Retinal pigment epithelial cell (primary cell): ENCODE measurements at regions not wholly inside any gene's neighbourhood (a gene's known extent, or its start where the extent isn't known, plus 50 kb on each side); places are given as distances from the start of the nearest gene placed in this dataset.

Experiments used
- DNase-seq: peaks from one replicate; pipeline ENCODE4 v3.0.0-alpha.2; 2010; ENCODE audit warnings: low read depth
- H3K4me3 ChIP-seq: 2 replicates; pipeline ENCODE4 v1.5.1; 2011; ENCODE audit warnings: mild to moderate bottlenecking, low read length, control low read depth, moderate library complexity
- TF ChIP-seq, protein P1 (sequence below): conservative IDR thresholded peaks from 2 replicates; pipeline ENCODE4 v1.5.1; 2011; ENCODE audit warnings: low read depth, low read length, control low read depth, inconsistent platforms

DNA sequence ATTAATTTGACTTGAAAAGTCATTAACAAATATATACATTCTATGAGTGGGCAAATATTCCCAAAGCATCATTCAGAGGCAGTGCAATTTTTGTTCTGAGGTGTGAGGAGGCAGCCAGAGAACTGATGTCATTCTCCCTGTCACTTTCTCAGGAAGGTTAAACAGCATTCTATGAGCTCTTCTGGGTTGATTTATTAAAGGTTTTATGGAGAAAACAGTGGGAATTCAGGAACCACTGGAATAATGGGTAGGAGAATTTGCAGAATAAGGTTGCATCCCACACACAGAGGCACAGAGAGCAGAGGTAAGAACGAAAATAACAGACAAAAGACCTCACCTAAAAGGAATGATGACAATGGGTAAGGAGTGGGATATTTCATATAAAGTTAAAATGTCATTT, 860.6 kb downstream of the TFAP2A start:
- no peak overlapping the region for H3K4me3 ChIP-seq
- DNase-seq: no peak
- TF ChIP-seq, protein P1, sequence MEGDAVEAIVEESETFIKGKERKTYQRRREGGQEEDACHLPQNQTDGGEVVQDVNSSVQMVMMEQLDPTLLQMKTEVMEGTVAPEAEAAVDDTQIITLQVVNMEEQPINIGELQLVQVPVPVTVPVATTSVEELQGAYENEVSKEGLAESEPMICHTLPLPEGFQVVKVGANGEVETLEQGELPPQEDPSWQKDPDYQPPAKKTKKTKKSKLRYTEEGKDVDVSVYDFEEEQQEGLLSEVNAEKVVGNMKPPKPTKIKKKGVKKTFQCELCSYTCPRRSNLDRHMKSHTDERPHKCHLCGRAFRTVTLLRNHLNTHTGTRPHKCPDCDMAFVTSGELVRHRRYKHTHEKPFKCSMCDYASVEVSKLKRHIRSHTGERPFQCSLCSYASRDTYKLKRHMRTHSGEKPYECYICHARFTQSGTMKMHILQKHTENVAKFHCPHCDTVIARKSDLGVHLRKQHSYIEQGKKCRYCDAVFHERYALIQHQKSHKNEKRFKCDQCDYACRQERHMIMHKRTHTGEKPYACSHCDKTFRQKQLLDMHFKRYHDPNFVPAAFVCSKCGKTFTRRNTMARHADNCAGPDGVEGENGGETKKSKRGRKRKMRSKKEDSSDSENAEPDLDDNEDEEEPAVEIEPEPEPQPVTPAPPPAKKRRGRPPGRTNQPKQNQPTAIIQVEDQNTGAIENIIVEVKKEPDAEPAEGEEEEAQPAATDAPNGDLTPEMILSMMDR: no peak

DNA sequence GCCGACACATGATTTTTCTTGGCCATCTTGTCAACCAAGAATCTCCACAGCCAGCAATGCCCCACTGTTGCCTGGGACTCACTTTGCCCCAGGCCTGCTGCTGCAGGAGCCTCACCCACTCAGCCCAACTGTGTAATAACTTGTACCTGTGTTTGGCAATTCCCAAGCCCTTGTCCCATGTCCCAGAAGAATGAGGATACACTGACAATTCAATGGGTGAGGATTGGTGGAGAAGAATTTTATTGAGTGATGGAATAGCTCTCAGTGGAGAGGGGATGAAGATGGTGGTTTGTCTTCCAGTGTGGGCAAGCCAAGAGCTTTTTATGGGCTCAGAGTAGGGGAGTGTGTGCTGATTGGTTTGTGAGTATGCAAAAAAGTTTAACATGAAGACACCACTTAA, 861.9 kb downstream of the TFAP2A start:
- H3K4me3 ChIP-seq: no peak overlapping the region
- TF ChIP-seq, protein P1: no peak
- DNase-seq: no peak

DNA sequence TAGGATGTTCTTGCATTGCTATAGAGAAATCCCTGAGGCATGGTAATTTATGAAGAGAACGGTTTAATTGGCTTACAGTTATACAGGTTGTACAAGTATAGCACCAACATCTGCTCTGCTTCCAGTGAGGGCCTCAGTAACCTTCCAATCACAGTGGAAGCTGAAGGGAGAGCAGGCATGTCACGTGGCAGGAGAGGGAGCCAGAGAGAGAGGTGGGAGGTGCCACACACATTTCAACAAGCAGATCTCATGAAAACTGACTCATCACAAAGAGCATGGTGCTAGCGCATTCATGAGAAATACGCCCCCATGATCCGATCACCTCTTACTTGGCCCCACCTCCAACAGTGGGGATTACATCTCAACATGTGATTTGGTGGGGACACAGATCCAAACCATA, 871.2 kb downstream of the TFAP2A start:
- H3K4me3 ChIP-seq: no peak overlapping the region
- TF ChIP-seq, protein P1: no peak
- DNase-seq: no peak

DNA sequence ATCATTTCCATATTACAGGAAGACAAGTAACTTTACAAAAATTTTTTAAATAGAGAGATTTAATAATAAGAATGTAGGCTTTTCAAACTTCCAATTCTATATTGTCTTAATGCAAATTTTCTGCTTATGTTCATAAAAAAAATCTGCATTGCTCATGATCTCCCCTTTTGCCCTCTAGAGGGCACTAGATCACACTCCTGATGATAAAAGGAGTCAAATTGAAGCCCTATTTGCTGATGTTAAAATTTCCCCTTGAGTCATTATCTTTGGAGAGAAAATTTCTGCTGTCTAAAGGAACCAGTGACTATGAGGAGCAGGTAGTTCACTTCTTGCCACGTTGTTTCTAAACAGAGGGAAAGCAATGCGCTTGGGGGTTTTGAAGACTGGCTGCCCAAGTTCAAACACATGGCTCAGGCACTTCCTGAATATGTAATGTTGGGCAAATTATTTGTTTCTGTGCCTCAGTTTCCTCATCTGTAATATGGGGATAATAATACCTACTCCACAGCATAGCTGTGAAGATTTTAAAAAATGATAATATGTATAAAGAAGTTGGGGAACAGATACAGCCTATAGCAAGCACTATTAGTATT, 874.2 kb downstream of the TFAP2A start:
- no peak overlapping the region for H3K4me3 ChIP-seq
- DNase-seq: no peak
- TF ChIP-seq, protein P1: peak; percentile 73

DNA sequence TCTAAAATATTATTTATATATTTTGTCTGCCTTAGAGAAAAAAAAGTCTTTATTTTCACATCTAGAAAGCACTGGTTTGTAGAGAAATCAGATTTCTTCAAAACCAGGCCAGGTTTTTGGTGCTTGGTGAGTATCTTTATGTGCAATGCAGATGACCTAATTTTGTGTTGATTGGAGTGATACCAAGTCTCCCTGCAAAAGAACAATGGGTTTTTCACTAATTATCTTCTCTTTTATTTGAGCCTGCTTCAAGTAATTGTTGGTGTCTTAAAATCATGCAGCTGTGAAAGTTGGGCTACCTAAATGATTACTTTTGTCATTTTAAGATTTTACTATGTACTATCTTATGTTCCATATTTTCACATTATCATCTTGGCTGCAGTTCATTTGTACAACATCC, 874.7 kb downstream of the TFAP2A start:
- TF ChIP-seq, protein P1: no peak
- DNase-seq: no peak

DNA sequence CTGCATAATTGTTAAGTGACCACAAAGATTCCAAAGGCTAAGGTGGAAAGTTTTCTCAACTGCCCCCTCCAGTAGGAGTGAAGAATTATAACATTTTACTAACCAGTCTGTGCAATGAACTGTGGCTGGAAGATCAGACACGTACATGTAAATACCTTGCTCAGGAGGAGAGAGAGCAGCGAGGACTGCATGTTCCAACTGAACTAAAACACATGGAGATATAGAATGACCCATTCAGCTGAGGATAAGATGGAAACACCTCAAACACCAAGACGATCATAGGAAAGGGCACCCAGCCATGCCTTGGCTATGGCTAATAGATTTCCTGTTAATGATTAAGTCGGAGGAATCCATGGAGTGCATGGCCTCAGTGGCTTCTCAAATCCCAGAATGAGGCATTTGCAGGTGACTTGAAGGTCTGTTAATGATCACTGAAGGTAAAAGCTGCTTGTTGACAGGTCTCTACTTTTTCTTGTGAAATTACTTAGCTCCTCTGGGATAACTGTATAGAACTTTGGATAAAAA, 875.6 kb downstream of the TFAP2A start:
- TF ChIP-seq, protein P1: no peak
- H3K4me3 ChIP-seq: no peak overlapping the region
- no peak for DNase-seq

More for the DNA sequence above, 874.7 kb downstream of the TFAP2A start:
- no peak overlapping the region for H3K4me3 ChIP-seq

DNA sequence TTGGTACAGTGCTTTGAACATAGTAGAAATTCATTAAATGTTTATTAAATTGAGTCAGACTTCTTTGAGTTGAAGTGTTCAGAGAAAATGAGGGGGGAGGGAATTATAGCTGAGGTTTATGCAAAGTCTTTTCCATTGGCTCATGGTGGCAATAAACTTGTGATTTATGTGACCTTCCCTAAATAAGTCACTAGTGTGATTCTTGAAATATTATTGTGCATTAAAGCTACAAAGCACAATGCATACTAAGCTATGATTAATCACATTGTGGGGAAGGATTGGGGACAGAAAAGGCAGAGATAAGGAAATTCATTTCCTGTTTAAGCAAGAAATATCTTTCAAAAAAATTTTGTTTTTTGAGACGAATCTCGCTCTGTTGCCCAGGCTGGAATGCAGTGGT, 877.5 kb downstream of the TFAP2A start:
- H3K4me3 ChIP-seq: no peak overlapping the region
- peak; percentile 27 for DNase-seq
- TF ChIP-seq, protein P1: no peak
